ENCODE measurements at regions not wholly inside any gene's neighbourhood (a gene's known extent, or its start where the extent isn't known, plus 50 kb on each side); places are given as distances from the start of the nearest gene placed in this dataset.

GRCh38 chr15:31474059-31474868 is 147.6 kb downstream of the KLF13 start:
- H3K4me3 ChIP-seq (replicated peaks; ENCODE audit: low read depth, low read length) = no peak overlapping the region
- no peak for TF ChIP-seq CTCF (IDR thresholded peaks at IDR 0.05; ENCODE audit: low read depth, low read length, missing control alignments)
- DNase-seq (ENCODE audit: extremely low read depth, low read depth) = no peak

- no peak overlapping the region for H3K4me3 ChIP-seq (replicated peaks; ENCODE audit: low read depth, low read length)
- DNase-seq (ENCODE audit: extremely low read depth, low read depth) = no peak
- no peak for TF ChIP-seq CTCF (IDR thresholded peaks at IDR 0.05; ENCODE audit: low read depth, low read length, missing control alignments)
Measured at GRCh38 chr15:31476236-31476810, 149.7 kb downstream of the KLF13 start.

- no peak for TF ChIP-seq CTCF (IDR thresholded peaks at IDR 0.05; ENCODE audit: low read depth, low read length, missing control alignments)
- no peak overlapping the region for H3K4me3 ChIP-seq (replicated peaks; ENCODE audit: low read depth, low read length)
- DNase-seq (ENCODE audit: extremely low read depth, low read depth) = no peak
Measured at GRCh38 chr15:31476866-31477265, 150.2 kb downstream of the KLF13 start.

- no peak for TF ChIP-seq CTCF (IDR thresholded peaks at IDR 0.05; ENCODE audit: low read depth, low read length, missing control alignments)
- no peak for DNase-seq (ENCODE audit: extremely low read depth, low read depth)
- no peak overlapping the region for H3K4me3 ChIP-seq (replicated peaks; ENCODE audit: low read depth, low read length)
Measured at GRCh38 chr15:31477301-31477700, 150.7 kb downstream of the KLF13 start.

GRCh38 chr15:31477851-31478701 is 151.4 kb downstream of the KLF13 start:
- no peak for TF ChIP-seq CTCF (IDR thresholded peaks at IDR 0.05; ENCODE audit: low read depth, low read length, missing control alignments)
- DNase-seq (ENCODE audit: extremely low read depth, low read depth) = no peak
- no peak overlapping the region for H3K4me3 ChIP-seq (replicated peaks; ENCODE audit: low read depth, low read length)

GRCh38 chr15:31478702-31479221 is 152.1 kb downstream of the KLF13 start:
- H3K4me3 ChIP-seq (replicated peaks; ENCODE audit: low read depth, low read length) = no peak overlapping the region
- TF ChIP-seq CTCF (IDR thresholded peaks at IDR 0.05; ENCODE audit: low read depth, low read length, missing control alignments) = no peak
- no peak for DNase-seq (ENCODE audit: extremely low read depth, low read depth)
